HTR-8/SVneo (cell line): ENCODE measurements at regions not wholly inside any gene's neighbourhood (a gene's known extent, or its start where the extent isn't known, plus 50 kb on each side); places are given as distances from the start of the nearest gene placed in this dataset.

Experiments
- DNase-seq: peaks from one replicate; pipeline ENCODE4 v3.0.0; 2011; ENCODE audit warnings: low spot score, mixed read lengths; ENCODE audit not compliant: insufficient read length
- FAIRE-seq: peaks from 2 replicates; lab custom pipeline; 2011; peaks lifted over from hg19 to GRCh38; lab: Jason Lieb, UNC

DNA sequence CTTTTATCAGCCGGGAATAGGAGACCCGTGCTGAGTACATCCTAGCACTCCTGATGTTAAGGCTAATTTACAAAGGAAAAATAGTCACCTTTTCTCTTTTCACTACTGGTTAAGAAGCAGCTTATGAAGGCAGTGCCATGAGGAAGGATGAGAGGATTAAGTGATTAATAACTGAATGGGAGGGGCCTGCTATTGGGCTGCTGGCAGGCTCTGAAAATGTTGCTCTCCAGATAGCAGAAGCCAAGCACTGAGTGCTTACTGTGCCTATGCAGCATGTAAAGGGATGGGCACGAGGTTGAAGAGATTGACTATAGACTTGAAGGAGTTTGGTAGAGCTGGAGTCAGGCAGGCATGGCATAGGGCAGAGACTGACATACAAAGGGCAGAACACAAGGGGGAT, 282.4 kb upstream of the THSD7B start:
- no peak for DNase-seq
- FAIRE-seq: no peak

GRCh38 chr2:136482006-136482405, 283.3 kb upstream of the THSD7B start:
- DNase-seq (no peak), FAIRE-seq (no peak)

- no peak for DNase-seq
- FAIRE-seq: no peak
Observed at GRCh38 chr2:136479696-136480095, 285.6 kb upstream of the THSD7B start.

GRCh38 chr2:136468799-136469369, 296.5 kb upstream of the THSD7B start:
- no peak for DNase-seq
- FAIRE-seq: no peak

- DNase-seq (no peak), FAIRE-seq (no peak)
Observed at GRCh38 chr2:136452528-136452927, 312.8 kb upstream of the THSD7B start.

- no peak for FAIRE-seq
- DNase-seq: no peak
Observed at GRCh38 chr2:136448986-136449780, 316.2 kb upstream of the THSD7B start.

DNA sequence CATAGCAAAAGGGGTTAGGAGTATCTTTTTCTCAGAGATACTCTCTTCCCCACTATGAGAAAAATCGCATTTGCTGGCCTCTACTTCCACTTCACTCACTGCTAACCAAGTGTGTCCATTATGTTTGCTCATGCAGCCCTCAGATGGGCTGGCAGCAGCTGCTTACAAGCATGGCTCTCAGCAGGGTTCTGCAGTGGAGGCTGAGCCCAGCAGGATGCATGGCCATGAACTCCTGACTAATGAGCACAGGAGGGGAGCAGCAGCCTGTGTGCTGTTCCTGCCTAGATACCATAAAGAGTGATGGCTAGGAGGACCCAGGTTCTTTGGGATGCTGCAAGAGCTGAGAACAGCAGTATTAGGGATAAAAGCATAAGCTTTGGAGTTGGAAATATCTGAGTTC, 316.9 kb upstream of the THSD7B start:
- FAIRE-seq: no peak
- DNase-seq: no peak

GRCh38 chr2:136444323-136444722, 321.0 kb upstream of the THSD7B start:
- FAIRE-seq (no peak), DNase-seq (no peak)

- FAIRE-seq (no peak), DNase-seq (no peak)
Observed at GRCh38 chr2:136443661-136444060, 321.7 kb upstream of the THSD7B start.

DNA sequence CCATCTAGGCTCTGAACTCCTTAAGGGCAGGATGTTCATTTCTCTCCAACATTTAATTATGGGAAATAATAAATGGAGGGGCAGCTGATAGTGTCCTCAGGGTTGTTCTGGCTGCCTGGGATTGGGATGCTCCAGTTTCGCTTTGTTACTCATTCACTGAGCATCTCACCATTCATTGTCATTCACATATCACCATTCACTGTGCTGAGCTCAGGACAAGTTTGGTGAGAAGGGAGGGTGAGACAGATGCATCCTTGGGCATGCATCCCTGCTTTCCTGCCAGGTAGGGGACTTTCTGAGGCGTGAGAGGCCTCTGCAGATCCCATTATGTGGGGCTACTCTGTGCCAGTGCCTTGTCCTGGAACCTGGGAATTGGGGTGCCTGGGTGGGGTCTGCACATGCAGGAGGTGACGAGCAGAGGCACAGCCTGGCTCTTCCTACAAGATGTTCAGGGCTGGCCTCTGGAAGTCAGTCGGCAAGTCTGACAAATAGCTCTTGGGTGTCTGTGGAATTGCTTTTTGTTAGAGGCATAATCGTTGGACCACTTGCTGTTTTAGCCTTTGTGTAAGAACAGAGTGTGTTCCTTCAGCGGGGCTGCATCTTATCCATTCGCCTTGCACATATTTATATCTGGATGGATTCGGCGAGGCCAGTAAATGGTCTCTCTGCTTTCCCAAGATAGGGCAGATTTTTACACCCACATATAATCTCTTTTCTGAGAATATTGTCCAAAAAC, 323.2 kb upstream of the THSD7B start:
- FAIRE-seq (no peak), DNase-seq (no peak)

DNA sequence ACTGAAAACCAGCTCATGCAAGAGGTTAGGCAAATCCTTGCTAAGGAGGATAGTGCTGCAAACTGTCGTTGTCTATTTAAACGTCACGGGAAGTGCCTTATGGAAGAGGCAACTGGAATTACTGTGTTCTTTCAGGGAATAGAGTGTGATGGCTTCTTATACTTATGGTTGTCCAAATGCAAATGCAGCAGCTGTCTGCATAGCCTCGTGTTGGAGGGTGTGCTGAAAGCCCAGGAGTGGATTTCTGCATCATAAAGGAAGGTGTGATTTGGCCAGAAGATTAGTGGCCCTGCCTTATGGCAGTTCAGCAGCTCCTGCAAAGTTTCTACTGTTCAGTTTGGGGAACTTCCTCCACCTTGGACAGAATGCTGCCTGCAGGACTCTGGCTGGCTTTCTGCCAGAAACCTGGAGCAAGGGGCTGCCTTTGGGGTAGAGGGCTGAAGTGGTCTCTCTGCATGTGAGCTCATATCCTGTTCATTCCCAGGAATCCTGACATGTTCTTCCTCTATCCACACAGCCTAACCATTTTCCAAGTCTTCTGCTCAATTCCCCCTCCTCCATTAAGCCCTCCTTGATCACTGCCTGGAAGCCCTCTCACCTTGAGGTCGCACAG, 321.2 kb upstream of the CXCR4 start:
- no peak for FAIRE-seq

GRCh38 chr2:136437461-136437860, 319.5 kb upstream of the CXCR4 start:
- DNase-seq: no peak
- no peak for FAIRE-seq

More for the DNA sequence above, 321.2 kb upstream of the CXCR4 start:
- DNase-seq: no peak

GRCh38 chr2:136436936-136437335, 319.0 kb upstream of the CXCR4 start:
- no peak for FAIRE-seq
- DNase-seq: no peak

DNA sequence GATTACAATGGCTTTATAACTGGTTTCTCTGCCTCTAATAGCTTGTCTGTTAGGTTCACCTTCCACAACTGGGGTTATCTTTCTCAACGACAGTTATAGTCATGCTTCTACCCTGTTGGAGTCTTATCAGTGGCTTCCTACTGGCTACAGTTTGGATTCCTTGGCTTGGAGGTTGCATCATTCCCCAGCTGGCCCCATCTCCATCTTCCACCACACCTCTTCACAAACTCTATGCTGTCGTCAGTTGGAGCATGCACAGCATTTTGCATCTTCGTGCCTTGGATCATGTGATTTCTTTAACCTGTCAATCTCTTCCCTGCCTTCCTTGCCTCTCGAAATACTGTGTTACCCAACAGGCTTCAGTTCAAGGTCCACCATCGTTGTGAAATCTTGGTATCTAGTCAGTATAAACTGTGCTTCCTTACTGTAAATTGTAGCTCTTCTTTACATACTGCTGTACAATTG, 316.3 kb upstream of the CXCR4 start:
- FAIRE-seq (no peak), DNase-seq (no peak)

- FAIRE-seq (no peak), DNase-seq (no peak)
Observed at GRCh38 chr2:136433261-136433660, 315.3 kb upstream of the CXCR4 start.

GRCh38 chr2:136424112-136424511, 306.2 kb upstream of the CXCR4 start:
- FAIRE-seq (no peak), DNase-seq (no peak)

- no peak for FAIRE-seq
- DNase-seq: peak; percentile 18
Observed at GRCh38 chr2:136423516-136423996, 305.6 kb upstream of the CXCR4 start.

DNA sequence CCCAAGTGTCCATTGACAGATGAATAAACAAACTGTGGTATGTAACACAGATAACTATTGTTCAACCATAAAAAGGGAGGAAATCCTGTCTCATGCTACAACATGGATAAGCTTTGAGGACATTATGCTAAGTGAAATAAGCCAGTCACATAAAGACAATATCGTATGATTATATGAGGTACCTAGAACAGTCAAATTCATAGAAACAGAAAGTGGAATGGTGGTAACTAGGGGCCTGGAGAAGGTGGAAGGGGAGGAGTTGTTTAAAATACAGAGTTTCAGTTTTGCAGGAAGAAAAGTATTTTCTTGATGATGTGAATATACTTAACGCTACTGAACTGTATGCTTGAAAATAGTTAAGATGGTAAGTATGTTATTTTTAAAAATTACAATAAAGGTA, 304.6 kb upstream of the CXCR4 start:
- no peak for DNase-seq
- FAIRE-seq: no peak

DNA sequence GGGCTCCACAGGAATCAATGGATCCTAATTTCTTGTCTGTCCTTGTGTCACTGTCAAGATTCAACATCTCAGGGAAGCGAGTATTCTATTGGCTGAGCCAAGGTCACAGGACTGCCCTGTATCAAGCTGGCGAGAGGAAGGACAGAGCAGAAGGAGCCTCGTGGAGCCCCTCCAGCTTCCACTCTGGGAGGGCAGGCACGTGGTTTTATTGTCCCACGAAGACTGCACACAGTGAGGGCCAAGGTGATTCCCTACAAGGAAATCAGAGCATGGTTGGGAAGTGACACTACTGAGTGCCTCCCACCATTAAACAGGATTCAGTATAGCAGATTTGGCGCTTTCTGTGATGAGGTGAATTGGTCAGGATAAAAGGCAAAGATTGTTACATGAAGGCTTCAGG, 302.4 kb upstream of the CXCR4 start:
- no peak for FAIRE-seq
- DNase-seq: no peak

- FAIRE-seq: no peak
- DNase-seq: no peak
Observed at GRCh38 chr2:136411946-136412345, 294.0 kb upstream of the CXCR4 start.

DNA sequence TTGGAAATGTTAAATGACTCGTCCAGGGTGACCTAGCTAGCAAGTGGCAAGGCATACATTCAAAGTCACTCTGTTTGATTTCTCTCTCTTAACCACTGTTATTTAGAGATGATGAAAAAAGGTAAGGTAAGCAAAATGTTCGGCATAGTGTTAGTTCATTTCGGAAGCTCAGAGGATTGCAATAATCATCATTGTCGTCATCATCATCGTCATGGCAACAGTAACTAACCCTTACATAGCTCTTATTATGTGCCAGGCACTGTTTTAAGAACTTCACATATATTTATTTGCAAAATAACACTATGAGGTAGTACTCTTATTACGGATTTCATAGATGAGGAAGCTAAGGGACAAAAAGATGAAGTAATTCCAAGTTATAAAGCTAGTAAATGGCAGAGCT, 292.7 kb upstream of the CXCR4 start:
- no peak for DNase-seq
- no peak for FAIRE-seq
